ENCODE measurements at regions not wholly inside any gene's neighbourhood (a gene's known extent, or its start where the extent isn't known, plus 50 kb on each side); places are given as distances from the start of the nearest gene placed in this dataset.

- no peaks in the 10 kb centered on the region for H3K27me3 ChIP-seq (ENCODE audit: control insufficient read depth in 2 of 2, insufficient read depth in 2 of 2, low read length in 2 of 2)
- intact Hi-C loops (cut with micrococcal nuclease) = no loop called here
- H3K27ac ChIP-seq (ENCODE audit: low read depth in 1 of 2, low read length in 2 of 2) = no peak overlapping the region
- Mint-ChIP-seq H3K9me3 (peaks cover 0 to 7% (median 4%) of the 10 kb centered on the region in 7 donors), H3K27me3 (ENCODE audit: low read depth in 3 of 3) (peaks cover 0 to 2% (median 0%) of the 10 kb centered on the region in 3 donors), H3K36me3 (no peaks in the 10 kb centered on the region), H3K4me3 (no peak overlapping the region), H3K4me1 (no peaks in the 10 kb centered on the region), H3K27ac (no peak overlapping the region)
- H3K4me1 ChIP-seq (ENCODE audit: control insufficient read depth in 1 of 2, insufficient read depth in 2 of 2, low read length in 2 of 2) = no peaks in the 10 kb centered on the region
- H3K9me3 ChIP-seq (replicated peaks in 1 of 2; ENCODE audit: control insufficient read depth in 1 of 2, insufficient read depth in 1 of 2, low read length in 2 of 2) = peaks cover 0 to 7% of the 10 kb centered on the region in 2 donors
- DNase-seq = no peak
- no peak overlapping the region for H3K4me3 ChIP-seq (replicated peaks in 1 of 3; ENCODE audit: low read depth in 2 of 3, low read length in 3 of 3)
- WGBS (ENCODE audit: insufficient coverage) = no CpG with 5 or more reads among the region's 2 CpGs
- H4K20me1 ChIP-seq (ENCODE audit: insufficient read depth, low read length) = no peaks in the 10 kb centered on the region
- no peaks in the 10 kb centered on the region for H3K36me3 ChIP-seq (replicated peaks in 1 of 2; ENCODE audit: control insufficient read depth in 1 of 2, insufficient read depth in 2 of 2, low read length in 2 of 2)
- no peaks in the 10 kb centered on the region for H3K79me2 ChIP-seq (ENCODE audit: insufficient read depth, low read length)
- H3K9ac ChIP-seq (ENCODE audit: insufficient read depth, low read length, poor library complexity, severe bottlenecking) = no peak overlapping the region
- H3K4me2 ChIP-seq (replicated peaks; ENCODE audit: extremely low read depth, low read length, poor library complexity, severe bottlenecking) = no peak overlapping the region
- TF ChIP-seq CTCF (IDR thresholded peaks at IDR 0.05) = no peak
- H2AFZ ChIP-seq (ENCODE audit: insufficient read depth, low read depth, low read length, poor library complexity, severe bottlenecking) = no peak overlapping the region
Observed at GRCh38 chr1:57711326-57711725, 287.5 kb upstream of the DAB1 start.

GRCh38 chr1:57707631-57708030 is 283.8 kb upstream of the DAB1 start:
- Histone ChIP-seq H3K4me3 (replicated peaks in 1 of 3; ENCODE audit: low read depth in 2 of 3, low read length in 3 of 3) (no peak overlapping the region), H3K4me2 (replicated peaks; ENCODE audit: extremely low read depth, low read length, poor library complexity, severe bottlenecking) (no peak overlapping the region), H3K27ac (ENCODE audit: low read depth in 1 of 2, low read length in 2 of 2) (no peak overlapping the region), H3K36me3 (replicated peaks in 1 of 2; ENCODE audit: control insufficient read depth in 1 of 2, insufficient read depth in 2 of 2, low read length in 2 of 2) (no peaks in the 10 kb centered on the region), H3K9me3 (replicated peaks in 1 of 2; ENCODE audit: control insufficient read depth in 1 of 2, insufficient read depth in 1 of 2, low read length in 2 of 2) (peaks cover 0 to 4% of the 10 kb centered on the region in 2 donors), H2AFZ (ENCODE audit: insufficient read depth, low read depth, low read length, poor library complexity, severe bottlenecking) (no peak overlapping the region), H4K20me1 (ENCODE audit: insufficient read depth, low read length) (no peaks in the 10 kb centered on the region), H3K79me2 (ENCODE audit: insufficient read depth, low read length) (no peaks in the 10 kb centered on the region), H3K27me3 (ENCODE audit: control insufficient read depth in 2 of 2, insufficient read depth in 2 of 2, low read length in 2 of 2) (no peaks in the 10 kb centered on the region), H3K4me1 (ENCODE audit: control insufficient read depth in 1 of 2, insufficient read depth in 2 of 2, low read length in 2 of 2) (no peaks in the 10 kb centered on the region), H3K9ac (ENCODE audit: insufficient read depth, low read length, poor library complexity, severe bottlenecking) (no peak overlapping the region)
- intact Hi-C loops (cut with micrococcal nuclease) = no loop called here
- Mint-ChIP-seq H3K9me3 (peaks cover 0 to 7% (median 2%) of the 10 kb centered on the region in 7 donors), H3K4me3 (no peak overlapping the region), H3K27me3 (ENCODE audit: low read depth in 3 of 3) (peaks cover 0 to 3% (median 2%) of the 10 kb centered on the region in 3 donors), H3K36me3 (no peaks in the 10 kb centered on the region), H3K27ac (no peak overlapping the region), H3K4me1 (no peaks in the 10 kb centered on the region)
- DNase-seq = no peak
- no CpG with 5 or more reads among the region's 1 CpG for WGBS (ENCODE audit: insufficient coverage)
- no peak for TF ChIP-seq CTCF (IDR thresholded peaks at IDR 0.05)
